CD4-positive, alpha-beta memory T cell (primary cell): ENCODE measurements at regions not wholly inside any gene's neighbourhood (a gene's known extent, or its start where the extent isn't known, plus 50 kb on each side); places are given as distances from the start of the nearest gene placed in this dataset.

Source experiments
- CTCF ChIA-PET: fragments of 350-600 bp; sonication (Branson Sonifier 250); formaldehyde crosslinking; loops from one replicate; lab custom pipeline; 2021; ENCODE audit warnings: inconsistent platforms; ENCODE audit not compliant: partially characterized antibody; lab: Charles Lee
- POLR2A ChIA-PET: fragments of 350-600 bp; sonication (Branson Sonifier 250); formaldehyde crosslinking; loops from one replicate; lab custom pipeline; 2021; ENCODE audit not compliant: partially characterized antibody; lab: Charles Lee
- DNase-seq, 5 donors: peaks; one replicate each; pipeline versions ENCODE4 v3.0.0 to v3.0.0-alpha.2; 2020 to 2022; ENCODE audit warnings: mixed read lengths in 1 of 5
- H3K27ac ChIP-seq: one replicate; pipeline ENCODE4 v1.7.0; 2013; ENCODE audit warnings: low read depth, low read length
- H3K27me3 ChIP-seq: 2 replicates; pipeline ENCODE4 v1.7.0; 2013; ENCODE audit warnings: mild to moderate bottlenecking, low read length, moderate library complexity; ENCODE audit not compliant: insufficient read depth
- H3K36me3 ChIP-seq: 2 replicates; pipeline ENCODE4 v1.7.0; 2013; ENCODE audit warnings: mild to moderate bottlenecking, low read length, moderate library complexity; ENCODE audit not compliant: insufficient read depth
- H3K4me1 ChIP-seq: 2 replicates; pipeline ENCODE4 v1.7.0; 2013; ENCODE audit warnings: mild to moderate bottlenecking, low read length, moderate library complexity; ENCODE audit not compliant: insufficient read depth
- H3K4me3 ChIP-seq, 2 donors: one replicate each; pipeline ENCODE4 v1.7.0; 2013; ENCODE audit warnings: low read length in 2 of 2, mild to moderate bottlenecking in 1 of 2
- H3K9me3 ChIP-seq, 2 donors: one replicate each; pipeline ENCODE4 v1.7.0; 2013; ENCODE audit warnings: low read length in 2 of 2, control low read depth in 1 of 2; ENCODE audit not compliant: control insufficient read depth in 1 of 2
- H3K27ac Mint-ChIP-seq, 7 donors: one replicate each; pipeline ENCODE4 v1.8.0; 2020 to 2021; ENCODE audit warnings: mixed read lengths in 7 of 7, mild to moderate bottlenecking in 6 of 7, inconsistent platforms in 3 of 7, moderate library complexity in 3 of 7
- H3K27me3 Mint-ChIP-seq, 2 donors: one replicate each; pipeline ENCODE4 v1.8.0; 2020 to 2021; ENCODE audit warnings: mixed read lengths in 2 of 2
- H3K36me3 Mint-ChIP-seq, 2 donors: one replicate each; pipeline ENCODE4 v1.8.0; 2020 to 2021; ENCODE audit warnings: mixed read lengths in 2 of 2, inconsistent platforms in 1 of 2, mild to moderate bottlenecking in 1 of 2
- H3K4me1 Mint-ChIP-seq, 4 donors: one replicate each; pipeline ENCODE4 v1.8.0; 2020 to 2021; ENCODE audit warnings: mixed read lengths in 4 of 4, mild to moderate bottlenecking in 1 of 4
- H3K4me3 Mint-ChIP-seq, 8 donors: one replicate each; pipeline ENCODE4 v1.8.0; 2020 to 2021; ENCODE audit warnings: mixed read lengths in 8 of 8, mild to moderate bottlenecking in 7 of 8, moderate library complexity in 6 of 8, inconsistent platforms in 3 of 8
- H3K9me3 Mint-ChIP-seq, 8 donors: one replicate each; pipeline ENCODE4 v1.8.0; 2020 to 2021; ENCODE audit warnings: mixed read lengths in 8 of 8, mild to moderate bottlenecking in 5 of 8, inconsistent platforms in 3 of 8, moderate library complexity in 1 of 8
- intact Hi-C: fragments of 100-400 bp; cut with micrococcal nuclease; formaldehyde crosslinking; loops from one replicate; pipeline ENCODE4 v1.15.1; 2023

- peaks cover 14 to 23% of the 10 kb centered on the region in 2 donors for H3K27me3 Mint-ChIP-seq
- intact Hi-C loops = no loop called here
- no peak overlapping the region for H3K4me3 ChIP-seq
- H3K4me1 ChIP-seq = no peaks in the 10 kb centered on the region
- no peaks in the 10 kb centered on the region for H3K4me1 Mint-ChIP-seq
- H3K36me3 Mint-ChIP-seq = no peaks in the 10 kb centered on the region
- no peaks in the 10 kb centered on the region for H3K36me3 ChIP-seq
- ChIA-PET CTCF (no interaction called here), POLR2A (no interaction called here)
- H3K9me3 ChIP-seq = no peaks in the 10 kb centered on the region
- H3K27ac ChIP-seq = no peak overlapping the region
- H3K9me3 Mint-ChIP-seq = peaks cover 0 to 6% (median under 1%) of the 10 kb centered on the region in 8 donors
- H3K27me3 ChIP-seq = peaks cover 3% of the 10 kb centered on the region
- no peak overlapping the region for H3K4me3 Mint-ChIP-seq
- no peak overlapping the region for H3K27ac Mint-ChIP-seq
- no peak for DNase-seq
Measured at GRCh38 chr17:68718926-68719325, 117.8 kb upstream of the FAM20A start.

- H3K27me3 ChIP-seq = peaks cover 3% of the 10 kb centered on the region
- POLR2A ChIA-PET = no interaction called here
- no peaks in the 10 kb centered on the region for H3K4me1 ChIP-seq
- intact Hi-C loops = no loop called here
- H3K36me3 ChIP-seq = no peaks in the 10 kb centered on the region
- Mint-ChIP-seq H3K36me3 (no peaks in the 10 kb centered on the region), H3K27ac (no peak overlapping the region), H3K27me3 (peaks cover 12 to 20% of the 10 kb centered on the region in 2 donors), H3K4me1 (no peaks in the 10 kb centered on the region), H3K4me3 (no peak overlapping the region), H3K9me3 (peaks cover 0 to 6% (median under 1%) of the 10 kb centered on the region in 8 donors)
- no peak overlapping the region for H3K27ac ChIP-seq
- DNase-seq = no peak
- H3K9me3 ChIP-seq = no peaks in the 10 kb centered on the region
- CTCF ChIA-PET = no interaction called here
- H3K4me3 ChIP-seq = no peak overlapping the region
Measured at GRCh38 chr17:68718465-68718864, 117.3 kb upstream of the FAM20A start.

- DNase-seq = no peak
- ChIA-PET CTCF (no interaction called here), POLR2A (no interaction called here)
- Histone ChIP-seq H3K4me3 (no peak overlapping the region), H3K9me3 (no peaks in the 10 kb centered on the region), H3K4me1 (no peaks in the 10 kb centered on the region), H3K27me3 (peaks cover 3% of the 10 kb centered on the region), H3K27ac (no peak overlapping the region), H3K36me3 (no peaks in the 10 kb centered on the region)
- Mint-ChIP-seq H3K4me3 (no peak overlapping the region), H3K9me3 (peaks cover 0 to 6% (median under 1%) of the 10 kb centered on the region in 8 donors), H3K27ac (no peak overlapping the region), H3K36me3 (no peaks in the 10 kb centered on the region), H3K27me3 (peaks cover 19 to 26% of the 10 kb centered on the region in 2 donors), H3K4me1 (no peaks in the 10 kb centered on the region)
- intact Hi-C loops = no loop called here
Measured at GRCh38 chr17:68714676-68715075, 113.5 kb upstream of the FAM20A start.

GRCh38 chr17:68711858-68712257 lies 110.7 kb upstream of the FAM20A start:
- CTCF ChIA-PET = no interaction called here
- DNase-seq = no peak

GRCh38 chr17:68710976-68711375 lies 109.8 kb upstream of the FAM20A start:
- DNase-seq = no peak
- peaks cover 0 to 1% (median 0%) of the 10 kb centered on the region in 4 donors for H3K4me1 Mint-ChIP-seq
- ChIA-PET CTCF (no interaction called here), POLR2A (no interaction called here)
- H3K4me1 ChIP-seq = no peaks in the 10 kb centered on the region
- H3K9me3 Mint-ChIP-seq = peaks cover 0 to 1% (median 0%) of the 10 kb centered on the region in 8 donors
- H3K4me3 ChIP-seq = no peak overlapping the region
- no peaks in the 10 kb centered on the region for H3K36me3 ChIP-seq
- no peak overlapping the region for H3K4me3 Mint-ChIP-seq
- peaks cover 3% of the 10 kb centered on the region for H3K27me3 ChIP-seq
- no peaks in the 10 kb centered on the region for H3K36me3 Mint-ChIP-seq
- H3K27ac ChIP-seq = no peak overlapping the region
- H3K27ac Mint-ChIP-seq = no peak overlapping the region
- peaks cover 13 to 26% of the 10 kb centered on the region in 2 donors for H3K27me3 Mint-ChIP-seq
- no peaks in the 10 kb centered on the region for H3K9me3 ChIP-seq
- intact Hi-C loops = no loop called here

More at GRCh38 chr17:68711858-68712257, 110.7 kb upstream of the FAM20A start:
- Histone ChIP-seq H3K4me3 (no peak overlapping the region), H3K9me3 (no peaks in the 10 kb centered on the region), H3K4me1 (no peaks in the 10 kb centered on the region), H3K27ac (no peak overlapping the region), H3K36me3 (no peaks in the 10 kb centered on the region), H3K27me3 (peaks cover 3% of the 10 kb centered on the region)
- intact Hi-C loops = no loop called here
- POLR2A ChIA-PET = no interaction called here
- Mint-ChIP-seq H3K9me3 (peaks cover 0 to 6% (median under 1%) of the 10 kb centered on the region in 8 donors), H3K36me3 (no peaks in the 10 kb centered on the region), H3K27ac (no peak overlapping the region), H3K4me1 (peaks cover 0 to 1% (median 0%) of the 10 kb centered on the region in 4 donors), H3K27me3 (peaks cover 13 to 29% of the 10 kb centered on the region in 2 donors), H3K4me3 (no peak overlapping the region)

- H3K9me3 ChIP-seq = no peaks in the 10 kb centered on the region
- CTCF ChIA-PET = no interaction called here
- no peak overlapping the region for H3K27ac ChIP-seq
- H3K4me3 ChIP-seq = no peak overlapping the region
- Mint-ChIP-seq H3K27ac (no peak overlapping the region), H3K4me3 (no peak overlapping the region), H3K9me3 (peaks cover 0 to 1% (median 0%) of the 10 kb centered on the region in 8 donors), H3K27me3 (peaks cover 11 to 26% of the 10 kb centered on the region in 2 donors), H3K36me3 (no peaks in the 10 kb centered on the region), H3K4me1 (peaks cover 0 to 1% (median 0%) of the 10 kb centered on the region in 4 donors)
- intact Hi-C loops = no loop called here
- no peak for DNase-seq
- POLR2A ChIA-PET = no interaction called here
- no peaks in the 10 kb centered on the region for H3K4me1 ChIP-seq
- no peaks in the 10 kb centered on the region for H3K36me3 ChIP-seq
- peaks cover 3% of the 10 kb centered on the region for H3K27me3 ChIP-seq
Measured at GRCh38 chr17:68710035-68710780, 109.0 kb upstream of the FAM20A start.

GRCh38 chr17:68709461-68709860 lies 108.3 kb upstream of the FAM20A start:
- Mint-ChIP-seq H3K9me3 (peaks cover 0 to under 1% (median 0%) of the 10 kb centered on the region in 8 donors), H3K4me3 (no peak overlapping the region), H3K4me1 (peaks cover 0 to 1% (median 0%) of the 10 kb centered on the region in 4 donors), H3K27ac (no peak overlapping the region), H3K27me3 (peaks cover 9 to 24% of the 10 kb centered on the region in 2 donors), H3K36me3 (no peaks in the 10 kb centered on the region)
- POLR2A ChIA-PET = no interaction called here
- CTCF ChIA-PET = no interaction called here
- no peak overlapping the region for H3K27ac ChIP-seq
- H3K4me3 ChIP-seq = no peak overlapping the region
- no peaks in the 10 kb centered on the region for H3K36me3 ChIP-seq
- DNase-seq = no peak
- no peaks in the 10 kb centered on the region for H3K4me1 ChIP-seq
- no peaks in the 10 kb centered on the region for H3K9me3 ChIP-seq
- no peaks in the 10 kb centered on the region for H3K27me3 ChIP-seq
- intact Hi-C loops = no loop called here
